Activated CD8-positive, alpha-beta memory T cell treated with anti-CD3 and anti-CD28 coated beads for 48 hours (primary cell): ENCODE measurements at regions not wholly inside any gene's neighbourhood (a gene's known extent, or its start where the extent isn't known, plus 50 kb on each side); places are given as distances from the start of the nearest gene placed in this dataset.
"Not testable (repeated sequence)": the region's sequence is repeated elsewhere in the genome, so short reads cannot be mapped to it uniquely, and the experiment has no call there.

Experiments used
- DNase-seq, 3 experiments: peaks; one replicate each; pipeline ENCODE4 v3.0.0-alpha.2; 2020; ENCODE audit warnings: low read depth in 2 of 3, low spot score in 2 of 3

- DNase-seq = no peak
Measured at GRCh38 chr20:50325651-50326050, 135.0 kb downstream of the CEBPB start.

GRCh38 chr20:50327666-50328065 lies 137.0 kb downstream of the CEBPB start:
- DNase-seq = no peak

DNA sequence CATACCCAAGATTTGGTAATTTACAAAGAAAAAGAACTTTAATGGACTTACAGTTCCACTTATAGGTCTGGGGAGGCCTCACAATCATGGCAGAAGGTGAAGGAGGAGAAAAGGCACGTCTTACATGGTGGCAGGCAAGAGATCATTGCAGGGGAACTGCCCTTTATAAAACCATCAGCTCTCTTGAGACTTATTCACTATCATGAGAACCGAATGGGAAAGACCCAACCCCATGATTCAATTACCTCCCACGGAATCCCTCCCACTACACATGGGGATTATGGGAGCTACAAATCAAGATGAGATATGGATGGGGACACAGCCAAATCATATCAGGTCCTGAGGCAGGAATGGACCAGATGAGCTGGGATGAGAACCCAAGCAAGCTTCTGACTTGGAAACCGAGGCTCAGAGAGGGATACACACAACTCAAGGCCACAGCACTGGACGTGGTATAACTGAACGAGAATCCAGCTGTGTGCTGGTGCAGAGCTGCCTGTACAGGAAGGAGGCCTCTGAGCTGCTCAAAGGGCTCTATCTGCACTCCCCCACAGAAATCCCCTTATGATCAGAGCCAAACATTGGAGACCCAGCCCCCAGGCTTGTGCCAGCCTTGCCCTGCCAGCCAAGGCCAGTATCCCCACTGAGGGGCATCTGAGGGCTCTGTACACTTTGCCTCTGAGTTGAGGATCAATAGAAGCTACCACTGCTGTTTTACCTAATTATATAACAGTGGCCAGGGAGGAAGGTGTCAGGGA lies 137.8 kb downstream of the CEBPB start:
- no peak for DNase-seq

GRCh38 chr20:50328996-50329898 lies 138.6 kb downstream of the CEBPB start:
- no peak for DNase-seq

DNA sequence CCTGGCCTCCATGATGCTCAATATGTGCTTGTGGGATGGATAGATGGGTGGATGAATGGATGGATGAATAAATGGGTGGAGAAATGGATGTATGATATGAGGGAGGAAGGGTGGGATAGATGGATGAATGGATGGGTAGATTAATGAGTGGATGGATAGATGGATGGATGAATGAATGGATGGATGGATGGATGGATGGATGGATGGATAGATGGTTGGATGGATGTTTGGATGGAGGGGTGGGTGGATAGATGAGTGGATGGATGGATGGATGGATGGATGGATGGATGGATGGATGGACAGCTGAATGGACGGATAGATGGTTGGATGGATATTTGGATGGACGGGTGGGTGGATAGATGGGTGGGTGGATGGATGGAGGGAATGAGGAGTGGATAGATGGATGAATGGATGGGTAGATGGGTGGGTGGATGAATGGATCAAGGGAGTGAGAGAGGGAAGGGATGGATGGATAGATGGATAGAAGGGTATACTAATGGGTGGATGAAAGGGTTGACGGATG lies 139.4 kb downstream of the CEBPB start:
- no peak for DNase-seq

GRCh38 chr20:50330504-50331313 lies 140.1 kb downstream of the CEBPB start:
- no peak for DNase-seq

- DNase-seq = no peak
Measured at GRCh38 chr20:50331469-50332363, 141.1 kb downstream of the CEBPB start.

- DNase-seq = no peak
Measured at GRCh38 chr20:50332491-50332980, 141.9 kb downstream of the CEBPB start.

DNA sequence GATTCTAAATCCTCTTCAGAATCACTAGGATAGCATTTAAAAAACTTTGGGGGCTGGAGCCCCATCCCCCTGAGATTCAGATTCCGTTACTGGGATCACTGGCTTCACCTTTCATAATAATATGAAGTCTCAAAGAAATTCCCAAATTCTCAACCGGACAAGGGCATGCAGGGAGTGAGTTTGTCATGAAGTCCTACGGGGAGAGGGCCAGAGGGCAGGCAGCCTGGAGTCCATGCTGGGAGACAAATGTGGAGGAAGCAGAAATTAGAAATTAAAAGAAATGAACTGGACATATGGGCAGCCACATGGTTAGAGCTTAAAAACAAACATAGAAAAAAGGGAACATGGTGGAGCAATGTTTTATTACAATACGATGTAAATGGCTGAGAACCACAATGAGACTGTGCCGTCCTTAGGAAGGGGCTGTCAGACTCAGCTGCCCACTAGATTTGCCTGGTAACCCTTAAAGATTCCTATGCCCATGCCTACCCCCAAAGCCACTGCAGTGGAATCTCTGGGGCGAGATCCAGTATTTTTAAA lies 142.6 kb downstream of the CEBPB start:
- no peak for DNase-seq

DNA sequence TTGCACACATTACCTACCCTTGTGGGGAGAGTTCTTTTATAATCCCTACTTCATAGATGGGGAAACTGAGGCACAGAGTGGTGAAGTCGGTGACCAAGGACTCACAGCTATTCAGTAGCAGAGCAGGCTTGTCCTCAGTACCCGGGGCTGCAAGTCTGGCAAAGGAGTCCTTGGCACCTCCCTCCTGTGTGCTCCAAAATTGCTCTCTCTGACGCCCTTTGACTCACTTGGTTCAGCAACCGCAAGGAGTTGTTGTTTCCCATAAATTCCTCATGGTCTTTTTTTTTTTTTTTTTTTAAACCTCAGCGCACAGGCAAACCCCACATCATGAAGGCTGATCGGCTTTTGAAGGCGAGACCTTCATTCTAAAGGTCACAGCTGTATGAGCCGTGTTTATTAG lies 143.2 kb downstream of the CEBPB start:
- DNase-seq = no peak

GRCh38 chr20:50334512-50334911 lies 143.9 kb downstream of the CEBPB start:
- not testable (repeated sequence) for DNase-seq

- no peak for DNase-seq
Measured at GRCh38 chr20:50335105-50335504, 144.5 kb downstream of the CEBPB start.

DNA sequence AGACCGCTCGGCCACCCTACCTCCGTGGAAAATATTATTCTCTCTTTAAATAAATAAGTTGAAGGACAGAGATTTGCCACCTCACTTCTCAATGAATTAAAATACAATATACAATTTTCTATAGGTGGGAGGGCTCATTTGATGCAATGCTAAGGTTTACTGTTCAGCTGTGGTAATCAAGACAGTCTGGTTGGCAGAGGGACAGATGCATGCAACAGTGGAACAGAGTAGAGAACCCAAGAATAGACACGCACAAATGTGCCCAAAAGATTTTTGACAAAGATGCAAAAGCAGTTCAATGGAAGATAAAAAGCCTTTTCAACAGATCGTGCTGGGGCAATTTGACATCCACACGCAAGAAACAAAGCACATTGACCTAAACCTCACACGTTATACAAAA lies 145.2 kb downstream of the CEBPB start:
- no peak for DNase-seq

DNA sequence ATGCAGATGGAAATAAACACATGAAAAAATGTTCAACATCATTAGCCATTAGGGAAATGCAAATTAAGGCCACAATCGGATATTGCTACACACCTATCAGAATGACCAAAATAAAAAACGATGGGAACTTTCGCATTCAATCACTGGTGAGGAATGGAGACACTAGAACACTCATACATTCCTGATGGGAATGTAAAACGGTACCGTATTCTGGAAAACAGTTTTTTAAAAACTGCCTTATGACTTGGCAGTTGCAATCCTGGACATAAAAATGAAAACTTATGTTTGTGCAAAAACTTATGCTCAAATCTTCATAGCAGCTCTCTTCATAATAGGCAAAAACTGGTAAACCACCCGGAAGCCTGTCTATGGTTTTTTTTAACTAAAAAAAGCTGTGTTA lies 146.0 kb downstream of the CEBPB start:
- DNase-seq = no peak

DNA sequence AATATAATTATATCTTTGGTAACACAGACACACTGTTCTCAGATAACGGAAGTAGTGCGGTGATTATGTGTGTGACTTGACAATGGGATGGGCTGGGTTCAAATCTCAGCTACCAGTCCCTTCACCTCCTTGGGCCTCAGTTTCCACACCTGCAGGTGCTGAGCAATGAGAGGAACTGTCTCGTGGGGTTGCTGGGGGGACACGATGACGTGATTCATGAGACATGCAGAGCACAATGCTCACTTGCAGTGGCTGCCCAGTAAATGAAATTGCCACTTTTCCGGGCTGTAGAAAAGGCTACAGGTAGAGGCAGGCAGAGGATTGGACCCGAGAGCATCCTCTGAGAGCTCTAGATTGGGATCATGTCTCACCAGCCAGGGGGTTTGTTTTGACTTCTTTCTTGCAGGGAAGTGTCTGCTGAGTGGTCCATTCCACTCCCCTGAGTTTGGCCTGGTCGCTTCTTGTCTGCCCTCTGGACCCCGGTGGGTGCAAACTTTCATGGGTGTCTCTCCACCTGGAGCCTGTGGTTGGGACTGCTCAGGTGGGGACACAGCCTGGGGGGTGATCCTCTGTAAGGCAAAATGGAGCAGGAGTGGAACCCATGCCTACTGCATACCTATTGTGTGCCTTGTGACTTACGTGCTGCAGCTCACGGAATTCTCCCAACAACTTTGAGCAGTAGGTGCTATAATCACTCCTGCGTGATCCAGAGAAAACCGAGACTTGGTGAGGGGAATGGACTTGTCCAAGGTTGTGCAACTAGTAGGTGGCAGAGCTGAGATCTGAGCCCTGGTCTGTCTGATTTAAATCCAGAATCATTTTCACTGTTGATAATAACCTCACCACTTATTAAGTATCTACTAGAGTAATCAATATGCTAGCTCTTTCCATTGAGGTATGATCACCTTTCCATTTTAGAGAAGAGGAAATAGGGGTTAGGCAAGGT lies 147.2 kb downstream of the CEBPB start:
- no peak for DNase-seq

GRCh38 chr20:50338479-50339391 lies 148.1 kb downstream of the CEBPB start:
- peak in 1 of 3 experiments; percentile 73 for DNase-seq

DNA sequence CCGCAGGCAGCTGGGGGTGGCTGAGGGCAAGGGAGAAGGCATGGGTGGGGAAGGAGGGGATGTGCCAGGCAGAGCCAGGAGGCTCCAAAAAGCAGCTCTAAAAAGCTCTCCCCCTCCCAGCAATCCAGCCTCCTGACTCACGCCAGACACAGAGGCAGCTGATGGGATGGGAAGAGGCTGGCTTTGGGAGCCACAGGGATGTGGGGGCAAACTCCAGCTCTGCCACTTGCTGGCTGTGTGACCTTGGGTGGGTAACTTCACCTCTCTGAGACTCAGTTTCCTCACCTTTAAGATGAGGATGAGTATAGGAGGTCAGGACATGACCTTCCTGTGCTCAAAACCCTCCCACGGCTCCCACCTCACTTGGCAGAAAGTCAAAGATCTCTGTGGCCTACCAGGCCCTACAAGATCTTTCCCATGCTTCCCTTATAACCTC lies 148.9 kb downstream of the CEBPB start:
- DNase-seq = no peak

DNA sequence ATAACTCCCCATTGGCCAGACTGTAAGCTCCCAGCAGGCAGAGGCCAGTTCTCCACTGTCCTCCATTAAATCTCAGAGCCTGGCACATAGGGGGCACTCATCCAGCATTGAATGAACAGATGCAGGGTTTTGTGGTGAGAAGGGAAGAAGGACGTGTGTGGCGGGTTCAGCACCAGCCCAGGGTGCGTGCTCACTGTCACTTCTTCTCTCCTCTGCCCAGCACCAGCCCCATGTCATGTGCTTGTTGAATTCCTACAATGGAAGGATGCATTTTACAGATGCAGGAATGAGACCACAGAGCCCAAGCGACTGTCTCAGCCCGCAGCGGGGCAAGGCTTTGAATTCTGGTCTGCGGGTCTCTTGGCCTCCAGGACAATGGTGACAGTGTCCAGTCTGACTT lies 149.9 kb downstream of the CEBPB start:
- no peak for DNase-seq
